Keratinocyte (primary cell): ENCODE measurements at regions not wholly inside any gene's neighbourhood (a gene's known extent, or its start where the extent isn't known, plus 50 kb on each side); places are given as distances from the start of the nearest gene placed in this dataset.

Source experiments
- EZH2 ChIP-seq: IDR thresholded peaks from one replicate; pipeline ENCODE4 v1.6.1; 2012; ENCODE audit warnings: inconsistent platforms, mild to moderate bottlenecking, low read length, moderate library complexity
- TF ChIP-seq, protein P1 (sequence below), 3 experiments: IDR thresholded peaks in 1 of 3; conservative IDR thresholded peaks in 1 of 3; optimal IDR thresholded peaks in 1 of 3; 2 replicates in 2 of 3; 3 replicates in 1 of 3; pipeline versions ENCODE3 to v1.5.1; 2011; ENCODE audit warnings: low read length in 3 of 3, mild to moderate bottlenecking in 3 of 3, moderate library complexity in 2 of 3, control low read depth in 1 of 3, inconsistent platforms in 1 of 3; ENCODE audit not compliant: insufficient read depth in 2 of 3; ENCODE audit errors: extremely low read depth in 1 of 3

DNA sequence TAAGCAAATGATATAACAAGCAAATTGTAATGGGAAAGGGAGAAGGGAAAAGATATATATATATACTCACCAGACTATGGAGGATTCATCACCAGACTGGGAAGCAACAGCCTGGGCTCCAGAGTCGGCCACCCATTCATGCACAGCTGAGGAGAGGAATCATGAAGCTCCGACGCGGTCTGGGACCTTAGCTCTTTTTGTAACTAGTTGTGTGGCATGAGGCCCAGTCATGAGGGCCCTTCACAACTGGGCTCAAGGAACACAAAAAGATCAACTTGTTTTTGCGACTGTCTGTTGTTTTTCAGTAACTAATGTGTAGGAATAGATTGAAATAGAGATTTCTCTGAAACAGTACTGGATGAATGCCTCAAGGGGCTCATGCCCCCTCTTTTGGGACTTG is 911.2 kb downstream of the TYW1 start:
- TF ChIP-seq, protein P1, sequence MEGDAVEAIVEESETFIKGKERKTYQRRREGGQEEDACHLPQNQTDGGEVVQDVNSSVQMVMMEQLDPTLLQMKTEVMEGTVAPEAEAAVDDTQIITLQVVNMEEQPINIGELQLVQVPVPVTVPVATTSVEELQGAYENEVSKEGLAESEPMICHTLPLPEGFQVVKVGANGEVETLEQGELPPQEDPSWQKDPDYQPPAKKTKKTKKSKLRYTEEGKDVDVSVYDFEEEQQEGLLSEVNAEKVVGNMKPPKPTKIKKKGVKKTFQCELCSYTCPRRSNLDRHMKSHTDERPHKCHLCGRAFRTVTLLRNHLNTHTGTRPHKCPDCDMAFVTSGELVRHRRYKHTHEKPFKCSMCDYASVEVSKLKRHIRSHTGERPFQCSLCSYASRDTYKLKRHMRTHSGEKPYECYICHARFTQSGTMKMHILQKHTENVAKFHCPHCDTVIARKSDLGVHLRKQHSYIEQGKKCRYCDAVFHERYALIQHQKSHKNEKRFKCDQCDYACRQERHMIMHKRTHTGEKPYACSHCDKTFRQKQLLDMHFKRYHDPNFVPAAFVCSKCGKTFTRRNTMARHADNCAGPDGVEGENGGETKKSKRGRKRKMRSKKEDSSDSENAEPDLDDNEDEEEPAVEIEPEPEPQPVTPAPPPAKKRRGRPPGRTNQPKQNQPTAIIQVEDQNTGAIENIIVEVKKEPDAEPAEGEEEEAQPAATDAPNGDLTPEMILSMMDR (optimal IDR thresholded peaks at IDR 0.05 in 1 of 3, IDR thresholded peaks at IDR 0.05 in 1 of 3, conservative IDR thresholded peaks at IDR 0.05 in 1 of 3; ENCODE audit: extremely low read depth in 1 of 3, insufficient read depth in 2 of 3, low read length in 3 of 3): no peak
- TF ChIP-seq EZH2: no peak
